Spleen (tissue), 11 donors: ENCODE measurements at regions not wholly inside any gene's neighbourhood (a gene's known extent, or its start where the extent isn't known, plus 50 kb on each side); places are given as distances from the start of the nearest gene placed in this dataset.

Experiments
- DNase-seq: peaks from one replicate; pipeline ENCODE4 v3.0.0-alpha.2; 2020
- H3K27ac ChIP-seq, 8 donors: fragments of 200-600 bp; sonication (generic) in 7 of 8; 1 replicate in 4 of 8; 2 replicates in 4 of 8; pipeline versions ENCODE4 v1.5.0 to v1.8.0; 2016 to 2021; ENCODE audit warnings: inconsistent platforms in 4 of 8, mild to moderate bottlenecking in 4 of 8, moderate library complexity in 1 of 8
- H3K27me3 ChIP-seq, 7 donors: fragments of 200-600 bp; sonication (generic) in 6 of 7; replicated peaks in 1 of 7; 1 replicate in 4 of 7; 2 replicates in 3 of 7; pipeline versions ENCODE4 v1.5.0 to v1.8.0; 2016 to 2021; ENCODE audit warnings: inconsistent platforms in 3 of 7, mild to moderate bottlenecking in 1 of 7
- H3K36me3 ChIP-seq, 6 donors: fragments of 200-600 bp; sonication (generic) in 5 of 6; 1 replicate in 4 of 6; 2 replicates in 2 of 6; pipeline versions ENCODE4 v1.5.0 to v1.8.0; 2016 to 2021; ENCODE audit warnings: inconsistent platforms in 2 of 6
- H3K4me1 ChIP-seq, 6 donors: fragments of 200-600 bp; sonication (generic) in 5 of 6; 1 replicate in 3 of 6; 2 replicates in 3 of 6; pipeline versions ENCODE4 v1.5.0 to v1.8.0; 2016 to 2021; ENCODE audit warnings: inconsistent platforms in 3 of 6
- H3K4me3 ChIP-seq, 8 donors: fragments of 200-600 bp; sonication (generic) in 7 of 8; 1 replicate in 4 of 8; 2 replicates in 4 of 8; pipeline versions ENCODE4 v1.5.0 to v1.8.0; 2016 to 2021; ENCODE audit warnings: inconsistent platforms in 4 of 8, mild to moderate bottlenecking in 4 of 8, moderate library complexity in 2 of 8
- H3K9me3 ChIP-seq, 8 donors: fragments of 200-600 bp; sonication (generic) in 7 of 8; 1 replicate in 4 of 8; 2 replicates in 4 of 8; pipeline versions ENCODE4 v1.5.0 to v1.8.0; 2016 to 2021; ENCODE audit warnings: inconsistent platforms in 4 of 8
- CTCF ChIP-seq, 11 experiments: fragments of 200-600 bp in 7 of 11; fragments of 450-650 bp in 4 of 11; sonication (generic) in 4 of 11; IDR thresholded peaks in 8 of 11; conservative IDR thresholded peaks in 3 of 11; 1 replicate in 7 of 11; 2 replicates in 4 of 11; pipeline versions ENCODE4 v1.4.0 to v1.8.0; 2016 to 2021; ENCODE audit warnings: antibody characterized with exemption in 11 of 11, inconsistent platforms in 4 of 11, mild to moderate bottlenecking in 1 of 11
- POLR2A ChIP-seq, 3 donors: fragments of 450-650 bp; IDR thresholded peaks; one replicate each; pipeline ENCODE4 v1.5.1; 2017; ENCODE audit warnings: antibody characterized with exemption in 3 of 3, mild to moderate bottlenecking in 1 of 3
- POLR2AphosphoS5 ChIP-seq, 3 donors: sonication (generic); formaldehyde crosslinking; IDR thresholded peaks; one replicate each; pipeline ENCODE4 v1.5.1; 2017; ENCODE audit warnings: antibody characterized with exemption in 3 of 3
- WGBS, 5 donors: extraction: QIAGEN DNeasy Blood & Tissue Kit in 3 of 5; methylation state at CpG; one replicate each; pipeline versions ENCODE4 v1.1.5 to v1.1.7; 2013 to 2018; 5-methylcytosine and 5-hydroxymethylcytosine counted together
- intact Hi-C: fragments of 100-400 bp; cut with DNase I; formaldehyde crosslinking; loops from one replicate; pipeline ENCODE4 v1.15.0; 2023; ENCODE audit warnings: low total_unique reads
- donor health status: healthy with polysubstance abuse.
- donor health status: DM: no; HTN: no; CAD: no; lungs with moderate emphysema.
- donor health status: DM: no; HTN: no; CAD: no.
- donor health status: Bipolar disorder and iron deficiency.
- donor health status: healthy.
- donor health status: DM: no; HTN: no; CAD: no.
- donor health status: DM: yes; HTN: yes; CAD: no.

- intact Hi-C loops: no loop called here
- Histone ChIP-seq H3K27me3 (peaks cover 0 to 18% (median 0%) of the 10 kb centered on the region in 7 donors), H3K27ac (no peak overlapping the region), H3K4me1 (no peaks in the 10 kb centered on the region), H3K36me3 (no peaks in the 10 kb centered on the region), H3K9me3 (no peaks in the 10 kb centered on the region), H3K4me3 (no peak overlapping the region)
- TF ChIP-seq CTCF (IDR thresholded peaks at IDR 0.05 in 8 of 11, conservative IDR thresholded peaks at IDR 0.05 in 3 of 11) (no peak), POLR2AphosphoS5 (IDR thresholded peaks at IDR 0.05) (no peak), POLR2A (IDR thresholded peaks at IDR 0.05) (no peak)
- DNase-seq: no peak
- 75 to 87% (median 78%) methylated on average over 9 of the region's 9 CpGs for WGBS, 5 donors
Measured at GRCh38 chr1:14522077-14522925, 76.2 kb upstream of the KAZN start.

GRCh38 chr1:14522926-14523241 is 75.6 kb upstream of the KAZN start:
- no peak overlapping the region for H3K4me3 ChIP-seq
- no peak for DNase-seq
- 67 to 82% (median 75%) methylated on average over 4 of the region's 4 CpGs for WGBS, 5 donors
- H3K36me3 ChIP-seq: no peaks in the 10 kb centered on the region
- no peaks in the 10 kb centered on the region for H3K4me1 ChIP-seq
- intact Hi-C loops: no loop called here
- TF ChIP-seq POLR2A (IDR thresholded peaks at IDR 0.05) (no peak), POLR2AphosphoS5 (IDR thresholded peaks at IDR 0.05) (no peak), CTCF (IDR thresholded peaks at IDR 0.05 in 8 of 11, conservative IDR thresholded peaks at IDR 0.05 in 3 of 11) (no peak)
- no peaks in the 10 kb centered on the region for H3K9me3 ChIP-seq
- H3K27me3 ChIP-seq: peaks cover 0 to 18% (median 0%) of the 10 kb centered on the region in 7 donors
- no peak overlapping the region for H3K27ac ChIP-seq

DNA sequence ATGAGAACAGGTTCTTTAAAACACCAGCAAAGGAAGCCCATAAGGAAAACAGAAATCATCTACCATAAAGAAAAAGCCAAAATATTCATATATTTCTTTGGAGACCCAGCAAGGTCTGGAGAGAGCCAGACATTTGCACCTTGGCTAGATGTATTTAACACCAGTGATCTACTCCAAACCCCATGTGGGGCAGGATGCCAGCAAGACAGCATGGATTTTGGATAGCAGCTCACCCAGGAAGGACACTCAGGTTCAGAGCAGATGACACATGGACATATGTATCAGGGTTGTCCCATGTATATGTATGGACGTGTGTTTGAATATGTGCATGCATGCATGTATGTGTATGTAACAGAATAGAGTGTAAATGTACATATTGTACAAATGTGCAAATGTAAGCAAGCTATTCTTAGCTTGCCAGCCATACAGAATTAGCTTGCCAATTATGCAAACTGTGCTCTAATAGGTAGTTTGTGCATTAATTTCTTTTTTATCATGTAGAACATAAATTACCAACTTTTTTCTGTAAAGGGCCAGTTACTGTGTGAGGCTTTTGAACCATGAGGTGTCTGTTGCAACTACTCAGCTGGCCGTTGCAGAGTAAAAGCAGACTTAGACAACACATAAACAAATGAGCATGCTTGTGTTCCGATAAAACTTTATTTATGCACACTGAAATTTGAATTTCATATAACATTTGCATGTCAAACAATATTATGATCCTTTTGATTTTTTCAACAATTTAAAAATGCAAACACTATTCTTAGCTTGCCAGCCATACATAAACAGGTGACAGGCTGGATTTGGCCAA is 73.5 kb upstream of the KAZN start:
- Histone ChIP-seq H3K4me1 (no peaks in the 10 kb centered on the region), H3K4me3 (no peak overlapping the region), H3K36me3 (no peaks in the 10 kb centered on the region), H3K27ac (no peak overlapping the region), H3K27me3 (peaks cover 0 to under 1% (median 0%) of the 10 kb centered on the region in 7 donors), H3K9me3 (no peaks in the 10 kb centered on the region)
- 70 to 92% (median 82%) methylated on average over 3 of the region's 3 CpGs for WGBS, 5 donors
- TF ChIP-seq CTCF (IDR thresholded peaks at IDR 0.05 in 8 of 11, conservative IDR thresholded peaks at IDR 0.05 in 3 of 11): no peak
- TF ChIP-seq POLR2AphosphoS5 (IDR thresholded peaks at IDR 0.05): no peak
- no peak for DNase-seq
- intact Hi-C loops: no loop called here

- DNase-seq: no peak
- H3K27ac ChIP-seq: no peak overlapping the region
- intact Hi-C loops: no loop called here
- no peak for TF ChIP-seq CTCF (IDR thresholded peaks at IDR 0.05 in 8 of 11, conservative IDR thresholded peaks at IDR 0.05 in 3 of 11)
- no peak for TF ChIP-seq POLR2A (IDR thresholded peaks at IDR 0.05)
- no peak for TF ChIP-seq POLR2AphosphoS5 (IDR thresholded peaks at IDR 0.05)
- WGBS, 5 donors: 61 to 80% (median 65%) methylated on average over 2 of the region's 2 CpGs
- no peaks in the 10 kb centered on the region for H3K36me3 ChIP-seq
- H3K27me3 ChIP-seq: peaks cover 0 to 4% (median 0%) of the 10 kb centered on the region in 7 donors
- H3K4me1 ChIP-seq: no peaks in the 10 kb centered on the region
- no peaks in the 10 kb centered on the region for H3K9me3 ChIP-seq
- no peak overlapping the region for H3K4me3 ChIP-seq
Measured at GRCh38 chr1:14529475-14529874, 69.0 kb upstream of the KAZN start.
